HCT116 (cell line): ENCODE measurements at regions not wholly inside any gene's neighbourhood (a gene's known extent, or its start where the extent isn't known, plus 50 kb on each side); places are given as distances from the start of the nearest gene placed in this dataset.
"Not testable (repeated sequence)": the region's sequence is repeated elsewhere in the genome, so short reads cannot be mapped to it uniquely, and the experiment has no call there.

ENCODE experiments used
- ATAC-seq: fragments of 200-7000 bp; cut with Tn5 transposase; 2 replicates; pipeline ENCODE4 v1.9.1; 2020; ENCODE audit warnings: mild to moderate bottlenecking, moderate library complexity
- BruUV-seq: library from RNA; stranded (reverse); fragments of 400-500 nt; replicated peaks from 2 replicates; lab custom pipeline; 2021; lab: Mats Ljungman, UMichigan
- CTCF ChIA-PET: fragments of 300-600 bp; sonication (Branson Sonifier 250); formaldehyde crosslinking; loops from one replicate; lab custom pipeline; 2021; ENCODE audit warnings: antibody characterized with exemption; lab: Charles Lee
- POLR2A ChIA-PET: fragments of 300-600, 350-600 bp; sonication (Branson Sonifier 250); formaldehyde crosslinking; loops from one replicate; lab custom pipeline; 2021; ENCODE audit warnings: antibody characterized with exemption; lab: Charles Lee
- RAD21 ChIA-PET, 2 experiments: fragments of 300-600 bp; sonication (Branson Sonifier 250); formaldehyde crosslinking; loops; one replicate each; lab custom pipeline; 2023; ENCODE audit warnings: low total read pairs in 2 of 2; ENCODE audit not compliant: uncharacterized antibody in 2 of 2, unreplicated experiment in 2 of 2, low non-redundant PET in 1 of 2; lab: Charles Lee
- DNase-seq: peaks from one replicate; pipeline ENCODE4 v3.0.0-alpha.2; 2010; ENCODE audit warnings: low read depth, low spot score
- H2AFZ ChIP-seq: fragments of 200-600 bp; shearing (Covaris generic), sonication (generic); 2 replicates; pipeline ENCODE4 v1.6.1; 2017; ENCODE audit warnings: low read depth, mixed run types, mixed read lengths, antibody characterized with exemption, low read length; ENCODE audit not compliant: poor library complexity, severe bottlenecking
- H3K27ac ChIP-seq: 2 replicates; pipeline ENCODE4 v1.5.1; 2012; ENCODE audit warnings: low read depth, low read length
- H3K27me3 ChIP-seq: fragments of 200-600 bp; sonication (generic); 2 replicates; pipeline ENCODE4 v1.6.1; 2016; ENCODE audit warnings: mixed run types, low read length, mixed read lengths; ENCODE audit not compliant: insufficient read depth
- H3K36me3 ChIP-seq, 2 experiments: fragments of 200-500 bp in 1 of 2; fragments of 200-600 bp in 1 of 2; sonication (Bioruptor generic) in 1 of 2; sonication (generic) in 1 of 2; 2 replicates each; pipeline versions ENCODE4 v1.5.1 to v1.6.1; 2014 to 2016; ENCODE audit warnings: low read length in 2 of 2, inconsistent platforms in 1 of 2, mixed read lengths in 1 of 2, mixed run types in 1 of 2; ENCODE audit not compliant: insufficient read depth in 2 of 2, control insufficient read depth in 1 of 2
- H3K4me1 ChIP-seq, 2 experiments: fragments of 200-600 bp in 1 of 2; sonication (generic) in 1 of 2; 2 replicates each; pipeline versions ENCODE4 v1.5.1 to v1.6.1; 2012 to 2017; ENCODE audit warnings: low read length in 2 of 2, inconsistent platforms in 1 of 2, mild to moderate bottlenecking in 1 of 2, mixed read lengths in 1 of 2, mixed run types in 1 of 2, moderate library complexity in 1 of 2; ENCODE audit not compliant: insufficient read depth in 2 of 2, control insufficient read depth in 1 of 2
- H3K4me2 ChIP-seq: fragments of 200-600 bp; sonication (generic); 2 replicates; pipeline ENCODE4 v1.6.1; 2017; ENCODE audit warnings: mixed run types, low read length, mixed read lengths
- H3K4me3 ChIP-seq, 2 experiments: fragments of 200-600 bp in 1 of 2; sonication (generic) in 1 of 2; replicated peaks in 1 of 2; 2 replicates each; pipeline ENCODE4 v1.5.1; 2011 to 2016; ENCODE audit warnings: low read length in 2 of 2, control low read depth in 1 of 2, low read depth in 1 of 2, mild to moderate bottlenecking in 1 of 2, mixed read lengths in 1 of 2, mixed run types in 1 of 2
- H3K79me2 ChIP-seq: fragments of 200-600 bp; sonication (generic); 2 replicates; pipeline ENCODE4 v1.6.1; 2017; ENCODE audit warnings: mild to moderate bottlenecking, mixed run types, low read length, moderate library complexity, mixed read lengths; ENCODE audit not compliant: insufficient read depth
- H3K9ac ChIP-seq: fragments of 200-600 bp; sonication (generic); 2 replicates; pipeline ENCODE4 v1.6.1; 2016; ENCODE audit warnings: low read length, mixed read lengths
- H3K9me2 ChIP-seq: fragments of 200-600 bp; sonication (generic), shearing (Covaris generic); 2 replicates; pipeline ENCODE4 v1.6.1; 2017; ENCODE audit warnings: mixed run types, mild to moderate bottlenecking, moderate library complexity; ENCODE audit not compliant: insufficient read depth
- H3K9me3 ChIP-seq, 2 experiments: fragments of 200-500 bp in 1 of 2; fragments of 200-600 bp in 1 of 2; sonication (Bioruptor generic) in 1 of 2; sonication (generic) in 1 of 2; 2 replicates each; pipeline ENCODE4 v1.6.1; 2014 to 2017; ENCODE audit warnings: low read length in 2 of 2, mixed read lengths in 2 of 2, inconsistent platforms in 1 of 2, low read depth in 1 of 2, mild to moderate bottlenecking in 1 of 2, mixed run types in 1 of 2, moderate library complexity in 1 of 2; ENCODE audit not compliant: control insufficient read depth in 1 of 2, insufficient read depth in 1 of 2
- H4K20me1 ChIP-seq: fragments of 200-600 bp; sonication (generic), shearing (Covaris generic); 2 replicates; pipeline ENCODE4 v1.6.1; 2017; ENCODE audit warnings: mixed run types, mild to moderate bottlenecking, moderate library complexity; ENCODE audit not compliant: insufficient read depth
- CEBPB ChIP-seq: IDR thresholded peaks from 2 replicates; pipeline ENCODE4 v1.6.1; 2012; ENCODE audit warnings: low read depth
- EZH2 ChIP-seq: fragments of 200-600 bp; sonication (generic); IDR thresholded peaks from 2 replicates; pipeline ENCODE4 v1.6.1; 2017; ENCODE audit warnings: antibody characterized with exemption, mixed run types
- EZH2phosphoT487 ChIP-seq: fragments of 200-600 bp; IDR thresholded peaks from 2 replicates; pipeline ENCODE4 v1.6.1; 2018; ENCODE audit warnings: antibody characterized with exemption, borderline replicate concordance
- SP1 ChIP-seq: IDR thresholded peaks from 2 replicates; pipeline ENCODE4 v1.6.1; 2012; ENCODE audit warnings: low read depth
- intact Hi-C: fragments of 100-400 bp; cut with micrococcal nuclease; formaldehyde crosslinking; loops from 2 replicates; pipeline ENCODE4 v1.10.0; 2022
- TF ChIP-seq, protein P1 (sequence below): IDR thresholded peaks from 2 replicates; pipeline ENCODE4 v1.6.1; 2012; ENCODE audit warnings: low read depth

DNA sequence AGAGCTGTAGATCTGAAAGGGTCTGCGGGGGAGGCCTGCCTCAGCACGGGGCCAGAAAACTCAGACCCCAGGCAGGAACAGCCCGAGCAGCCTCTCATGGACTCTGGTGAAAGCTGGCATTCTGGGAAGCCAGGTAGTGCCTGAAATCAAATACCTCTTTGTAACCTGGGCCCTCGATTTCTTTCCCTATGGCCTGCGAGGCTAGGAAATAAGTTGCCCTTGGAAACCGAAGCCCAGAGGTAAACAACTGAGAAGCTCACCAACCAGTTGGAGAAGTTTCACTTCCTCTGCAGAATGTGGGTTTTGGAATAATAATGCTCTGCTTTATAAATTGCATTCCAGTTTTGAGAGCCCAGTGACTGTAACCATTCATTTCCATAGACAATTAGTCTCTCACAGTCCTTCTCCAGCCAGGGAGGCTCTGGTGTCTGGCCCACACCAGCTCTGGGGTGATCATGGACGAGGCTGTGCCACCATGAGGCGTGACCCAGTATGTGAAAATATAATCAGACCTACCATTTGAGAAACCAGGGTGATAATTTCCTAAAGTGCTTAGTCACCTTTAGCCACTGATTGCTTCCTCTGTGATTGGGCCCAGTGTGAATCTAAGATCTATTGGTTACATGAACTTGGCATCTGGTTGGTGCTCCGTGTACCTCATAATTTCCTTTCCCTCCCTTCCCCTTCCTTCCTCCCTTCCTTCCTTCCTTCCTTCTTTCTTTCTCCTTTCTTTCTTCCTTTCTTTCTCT lies 133.1 kb upstream of the PELI1 start (continued):
- TF ChIP-seq, protein P1, sequence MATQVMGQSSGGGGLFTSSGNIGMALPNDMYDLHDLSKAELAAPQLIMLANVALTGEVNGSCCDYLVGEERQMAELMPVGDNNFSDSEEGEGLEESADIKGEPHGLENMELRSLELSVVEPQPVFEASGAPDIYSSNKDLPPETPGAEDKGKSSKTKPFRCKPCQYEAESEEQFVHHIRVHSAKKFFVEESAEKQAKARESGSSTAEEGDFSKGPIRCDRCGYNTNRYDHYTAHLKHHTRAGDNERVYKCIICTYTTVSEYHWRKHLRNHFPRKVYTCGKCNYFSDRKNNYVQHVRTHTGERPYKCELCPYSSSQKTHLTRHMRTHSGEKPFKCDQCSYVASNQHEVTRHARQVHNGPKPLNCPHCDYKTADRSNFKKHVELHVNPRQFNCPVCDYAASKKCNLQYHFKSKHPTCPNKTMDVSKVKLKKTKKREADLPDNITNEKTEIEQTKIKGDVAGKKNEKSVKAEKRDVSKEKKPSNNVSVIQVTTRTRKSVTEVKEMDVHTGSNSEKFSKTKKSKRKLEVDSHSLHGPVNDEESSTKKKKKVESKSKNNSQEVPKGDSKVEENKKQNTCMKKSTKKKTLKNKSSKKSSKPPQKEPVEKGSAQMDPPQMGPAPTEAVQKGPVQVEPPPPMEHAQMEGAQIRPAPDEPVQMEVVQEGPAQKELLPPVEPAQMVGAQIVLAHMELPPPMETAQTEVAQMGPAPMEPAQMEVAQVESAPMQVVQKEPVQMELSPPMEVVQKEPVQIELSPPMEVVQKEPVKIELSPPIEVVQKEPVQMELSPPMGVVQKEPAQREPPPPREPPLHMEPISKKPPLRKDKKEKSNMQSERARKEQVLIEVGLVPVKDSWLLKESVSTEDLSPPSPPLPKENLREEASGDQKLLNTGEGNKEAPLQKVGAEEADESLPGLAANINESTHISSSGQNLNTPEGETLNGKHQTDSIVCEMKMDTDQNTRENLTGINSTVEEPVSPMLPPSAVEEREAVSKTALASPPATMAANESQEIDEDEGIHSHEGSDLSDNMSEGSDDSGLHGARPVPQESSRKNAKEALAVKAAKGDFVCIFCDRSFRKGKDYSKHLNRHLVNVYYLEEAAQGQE = no peak
- TF ChIP-seq SP1 (no peak), EZH2 (no peak), CEBPB (no peak), EZH2phosphoT487 (no peak)

- H3K4me3 ChIP-seq, H3K9ac ChIP-seq, H3K9me3 ChIP-seq, H3K9me2 ChIP-seq, POLR2A ChIA-PET, H3K79me2 ChIP-seq, intact Hi-C loops, H4K20me1 ChIP-seq, H3K36me3 ChIP-seq, H2AFZ ChIP-seq, H3K27ac ChIP-seq, CTCF ChIA-PET, DNase-seq, RAD21 ChIA-PET, H3K4me2 ChIP-seq, BruUV-seq, ATAC-seq: not testable (repeated sequence)
- H3K27me3 ChIP-seq = peaks cover 18% of the 10 kb centered on the region; the same call in 1 of the 2 replicates
- H3K4me1 ChIP-seq = peaks cover 0 to 13% of the 10 kb centered on the region in 2 experiments; a peak in 2 of 4 replicates
Observed at GRCh38 chr2:64280812-64281211, 136.6 kb upstream of the PELI1 start.
